Islet of Langerhans (tissue), 1 donor: ENCODE measurements at regions not wholly inside any gene's neighbourhood (a gene's known extent, or its start where the extent isn't known, plus 50 kb on each side); places are given as distances from the start of the nearest gene placed in this dataset.
"Not testable (repeated sequence)": the region's sequence is repeated elsewhere in the genome, so short reads cannot be mapped to it uniquely, and the experiment has no call there.

Experiments used
- FAIRE-seq: peaks from one replicate; lab custom pipeline; 2011; peaks lifted over from hg19 to GRCh38; lab: Jason Lieb, UNC

DNA sequence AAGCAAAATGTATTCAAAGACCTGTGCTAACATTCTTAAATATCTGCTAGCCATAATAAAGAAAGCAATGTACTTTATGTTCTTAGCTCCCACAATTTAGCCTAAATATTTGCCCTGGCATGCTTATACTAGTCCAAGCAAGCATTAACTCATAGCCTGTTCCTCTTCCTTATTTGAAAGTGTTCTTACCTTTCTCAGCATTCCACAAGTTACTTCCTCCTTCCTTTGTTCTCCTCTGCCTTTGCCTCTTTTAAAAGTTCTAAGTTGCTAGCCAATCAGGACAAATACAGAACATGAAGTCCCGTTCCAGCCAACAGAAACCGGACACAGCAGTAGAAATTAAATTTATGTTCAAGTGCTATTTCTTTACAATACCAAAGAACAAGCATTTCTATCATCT, 1154.6 kb upstream of the CELF4 start:
- FAIRE-seq: not testable (repeated sequence)

DNA sequence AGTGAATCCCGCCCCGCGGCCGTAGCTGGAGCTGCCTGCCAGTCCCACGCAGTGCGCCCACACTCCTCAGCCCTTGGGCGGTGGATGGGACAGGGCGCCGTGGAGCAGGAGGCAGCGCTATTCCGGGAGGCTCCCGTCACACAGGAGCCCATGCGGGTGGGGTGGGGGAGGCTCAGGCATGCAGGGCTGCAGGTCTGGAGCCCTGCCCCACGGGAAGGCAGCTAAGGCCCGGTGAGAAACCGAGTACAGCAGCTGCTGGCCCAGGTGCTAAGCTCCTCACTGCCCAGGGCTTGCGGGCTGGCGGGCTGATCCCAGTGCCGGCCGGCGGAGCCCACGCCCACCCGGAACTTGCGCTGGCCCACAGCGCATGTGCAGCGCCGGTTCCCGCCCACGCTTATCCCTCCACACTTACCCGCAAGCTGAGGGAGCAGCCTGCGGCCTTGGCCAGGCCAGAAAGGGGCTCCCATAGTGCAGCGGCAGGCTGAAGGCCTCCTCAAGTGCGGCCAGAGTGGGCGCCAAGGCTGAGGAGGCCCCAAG, 1152.8 kb upstream of the CELF4 start:
- no peak for FAIRE-seq

DNA sequence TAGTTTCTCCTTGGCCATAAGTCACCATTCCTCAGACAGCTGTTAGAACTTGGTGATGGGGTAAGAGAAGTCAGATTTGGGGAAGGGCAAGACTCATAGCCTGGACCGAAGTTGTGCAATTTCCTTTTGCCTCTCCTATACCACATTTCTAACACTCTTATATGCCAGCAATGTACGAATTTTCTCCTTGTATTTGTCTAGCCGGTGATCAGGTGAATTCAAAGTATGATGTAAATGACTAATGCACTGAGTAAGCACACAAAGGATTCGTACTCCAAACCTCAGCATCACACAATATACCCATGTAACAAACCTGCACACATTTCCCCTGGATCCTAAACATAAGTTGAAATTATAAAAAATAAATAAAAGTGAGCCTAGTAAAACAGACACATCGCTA, 1143.5 kb upstream of the CELF4 start:
- no peak for FAIRE-seq

DNA sequence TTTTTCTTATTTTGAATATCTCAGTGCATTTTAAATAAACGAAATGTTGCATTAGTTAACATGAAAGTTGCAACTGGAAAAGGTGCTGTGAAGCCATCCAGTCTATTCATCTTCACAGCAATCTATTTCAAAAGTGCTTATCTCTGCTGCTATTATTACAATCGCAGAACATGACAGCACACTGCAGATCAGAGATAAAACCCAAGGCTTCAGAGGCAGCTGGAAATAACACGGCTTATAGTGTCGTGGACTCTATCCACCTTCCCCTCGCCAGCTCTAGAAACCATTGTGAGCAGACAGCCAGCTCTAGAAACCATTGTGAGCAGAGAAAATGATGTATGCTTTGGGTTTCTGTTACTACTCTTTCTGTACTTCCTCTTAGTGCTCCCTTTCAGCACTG, 1140.8 kb upstream of the CELF4 start:
- FAIRE-seq: no peak

DNA sequence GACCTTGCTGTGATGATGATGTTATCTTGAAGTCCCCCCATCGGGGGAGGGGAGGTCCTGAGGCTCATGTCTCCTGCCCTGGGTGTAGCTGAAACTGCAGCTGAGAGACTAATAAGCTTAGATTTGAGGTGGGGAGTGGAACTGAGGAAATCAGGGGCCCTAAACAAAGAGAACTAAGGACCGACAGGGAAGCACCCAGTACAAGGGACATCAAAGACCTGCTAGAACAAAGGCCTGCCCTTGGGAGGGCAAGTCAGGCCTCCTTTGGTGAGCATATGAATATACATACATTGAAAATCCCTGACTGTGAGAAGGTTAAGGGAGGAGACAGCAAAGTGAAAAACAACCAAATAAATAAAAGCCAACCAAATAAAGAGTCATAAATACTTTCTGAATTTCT, 1132.5 kb upstream of the CELF4 start:
- FAIRE-seq: no peak

DNA sequence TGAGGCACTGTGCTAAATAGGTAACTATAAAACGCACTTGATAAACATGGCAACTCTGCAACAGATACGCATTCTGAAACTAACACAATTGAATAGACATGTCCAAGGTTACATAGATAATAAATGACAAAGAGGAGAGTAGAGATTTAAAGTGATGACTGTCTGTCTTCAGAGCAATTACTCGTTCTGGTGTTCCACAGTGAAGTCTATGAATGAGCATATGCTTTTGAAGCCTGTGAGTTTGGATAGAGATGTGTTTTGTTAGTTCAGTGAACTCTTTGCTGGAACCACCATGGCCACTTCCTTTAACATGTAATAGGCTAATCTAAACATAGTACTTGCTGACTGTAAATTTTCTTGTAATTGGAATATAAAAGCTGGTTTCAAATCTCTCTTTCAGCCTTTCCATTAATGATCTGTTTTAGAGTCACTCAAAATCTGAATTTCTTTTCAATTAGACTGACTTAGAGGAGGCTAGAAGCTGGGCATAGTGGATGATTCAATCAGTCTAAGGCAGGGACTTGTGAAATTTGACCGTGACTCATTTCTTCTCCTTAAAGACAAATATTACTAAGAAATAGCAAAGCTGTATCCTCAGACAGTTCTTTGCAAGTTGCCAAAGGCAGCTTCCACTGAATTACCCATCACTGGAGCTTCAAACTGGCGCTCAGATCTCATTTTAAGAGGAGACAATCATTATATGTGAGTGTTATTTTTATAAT, 1130.1 kb upstream of the CELF4 start:
- FAIRE-seq: no peak

DNA sequence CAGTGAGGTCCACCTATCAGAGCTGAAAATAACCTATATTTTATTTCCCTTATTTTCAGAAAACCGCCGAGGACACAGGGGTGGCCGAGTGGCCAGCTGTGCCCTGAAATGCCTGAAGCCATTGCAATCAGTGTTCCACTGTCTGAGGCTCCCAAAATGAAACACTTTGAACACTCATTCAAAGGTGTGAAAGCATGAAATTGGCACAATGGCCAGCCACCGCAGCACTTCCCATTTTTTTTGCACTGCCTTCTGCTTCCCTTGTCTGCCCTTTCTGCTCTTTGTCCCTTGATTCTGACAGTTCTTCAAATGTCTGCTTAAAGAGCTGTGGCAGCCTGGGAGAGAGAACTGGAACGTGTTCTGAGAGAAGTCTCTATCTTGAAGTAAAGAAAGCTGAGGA, 1127.5 kb upstream of the CELF4 start:
- FAIRE-seq: no peak

DNA sequence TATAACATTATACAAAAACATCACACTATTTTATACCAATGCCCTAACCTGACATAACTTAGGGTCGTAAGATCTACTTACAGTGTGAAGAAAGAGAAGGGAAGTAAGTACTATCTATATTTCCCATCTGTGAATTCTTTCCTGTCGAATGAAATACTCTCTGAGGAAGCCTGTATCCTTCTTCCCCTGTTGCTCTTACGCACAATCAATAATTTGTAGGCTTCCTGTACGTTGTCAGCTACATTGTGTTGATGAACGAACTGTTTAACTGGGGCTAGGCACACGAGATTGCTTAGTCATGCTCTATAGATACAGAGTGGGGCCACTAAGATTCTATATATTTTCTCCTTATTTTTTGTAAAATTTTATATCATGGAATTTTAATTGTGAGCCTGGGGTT, 1125.0 kb upstream of the CELF4 start:
- FAIRE-seq: no peak

DNA sequence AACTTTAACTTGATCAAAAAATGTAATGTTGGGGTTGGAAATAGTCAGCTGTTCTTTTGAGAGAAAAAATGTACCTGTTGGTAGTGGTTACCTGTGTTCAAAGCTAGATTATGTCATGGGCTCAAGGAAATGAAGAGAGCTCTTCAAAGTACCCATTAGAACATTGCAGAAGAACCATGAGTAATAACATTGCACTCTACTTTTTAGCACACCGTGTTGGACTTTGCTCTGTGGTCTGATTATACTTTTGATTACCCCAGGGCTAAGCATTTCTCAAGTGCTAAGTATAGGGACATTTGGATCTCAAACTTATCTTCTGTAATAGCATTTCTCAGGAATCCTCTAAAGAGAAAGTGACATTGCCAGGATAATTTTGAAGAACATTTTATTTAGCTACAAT, 1122.8 kb upstream of the CELF4 start:
- FAIRE-seq: no peak

DNA sequence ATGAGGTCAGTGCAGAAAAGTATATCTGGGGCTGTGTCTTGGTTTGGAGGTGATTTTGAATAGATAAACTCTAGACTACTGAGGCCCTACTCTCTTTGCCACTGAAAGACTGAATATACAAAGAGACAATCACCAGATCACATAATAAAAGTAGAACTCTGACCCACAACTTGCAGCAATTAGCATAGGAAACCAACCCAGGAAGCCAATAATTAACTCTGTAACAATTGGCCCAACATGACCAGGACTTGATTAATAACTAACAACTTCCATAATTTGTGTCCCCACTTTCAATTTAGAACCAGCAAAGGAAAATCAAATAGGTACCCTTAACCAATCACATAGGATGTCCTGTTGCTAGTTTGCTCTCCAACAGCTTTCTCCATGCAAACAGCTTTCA, 1104.9 kb upstream of the CELF4 start:
- FAIRE-seq: no peak

DNA sequence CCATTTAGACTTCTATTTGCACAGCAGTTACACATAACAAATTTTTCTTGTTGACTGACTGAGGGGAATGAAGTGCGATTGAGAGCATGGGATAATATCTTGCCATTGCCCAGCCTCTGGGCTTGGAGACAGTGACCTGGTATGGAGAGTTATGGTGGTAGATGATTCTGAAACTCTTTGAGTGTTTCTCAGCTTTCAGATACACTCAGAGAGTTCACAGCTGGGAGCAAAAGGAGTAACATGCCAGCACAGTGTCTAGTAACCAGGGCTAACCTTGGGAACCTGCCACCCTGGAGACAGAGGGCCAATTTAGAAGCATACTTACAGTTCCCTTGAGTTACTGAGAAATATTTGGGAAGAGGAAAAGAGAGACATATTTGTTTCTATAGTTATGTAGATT, 1099.3 kb upstream of the CELF4 start:
- no peak for FAIRE-seq

DNA sequence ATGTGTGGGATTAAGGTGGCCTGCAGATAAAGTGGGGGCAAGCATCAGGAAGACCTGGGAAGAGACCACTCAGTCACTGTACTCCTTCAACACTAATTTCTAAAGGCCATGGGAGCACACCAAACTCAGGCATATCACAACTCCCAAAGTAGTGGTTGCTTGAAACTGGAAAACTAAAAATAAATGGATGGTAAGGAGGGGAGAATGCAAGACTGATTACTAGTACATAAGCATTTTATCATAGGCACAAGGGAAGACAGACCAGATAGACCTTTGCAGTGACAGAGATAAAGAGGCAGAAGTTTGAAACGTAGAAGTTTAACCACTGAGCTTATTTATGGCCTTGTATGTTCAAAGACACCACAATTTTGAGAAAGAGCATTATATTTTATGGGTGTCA, 1098.1 kb upstream of the CELF4 start:
- FAIRE-seq: no peak

DNA sequence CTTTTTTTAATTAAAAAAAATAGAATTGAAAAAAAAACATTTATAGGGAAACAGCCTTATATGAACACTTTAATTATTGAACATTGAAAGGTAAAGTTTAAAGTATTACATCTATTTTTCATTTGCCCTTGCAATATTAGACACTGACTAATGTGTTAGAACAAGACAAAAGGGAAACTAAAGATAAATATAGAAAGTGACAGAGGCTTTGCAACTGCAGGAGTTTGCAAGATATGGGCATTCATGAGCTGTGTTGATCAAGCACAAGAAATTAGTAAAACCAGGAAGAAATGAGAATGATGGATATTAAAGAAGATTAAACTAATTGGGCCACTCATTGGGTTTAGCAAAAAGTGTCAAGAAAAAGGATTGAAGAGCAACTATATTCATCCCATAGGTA, 1097.7 kb upstream of the CELF4 start:
- no peak for FAIRE-seq

DNA sequence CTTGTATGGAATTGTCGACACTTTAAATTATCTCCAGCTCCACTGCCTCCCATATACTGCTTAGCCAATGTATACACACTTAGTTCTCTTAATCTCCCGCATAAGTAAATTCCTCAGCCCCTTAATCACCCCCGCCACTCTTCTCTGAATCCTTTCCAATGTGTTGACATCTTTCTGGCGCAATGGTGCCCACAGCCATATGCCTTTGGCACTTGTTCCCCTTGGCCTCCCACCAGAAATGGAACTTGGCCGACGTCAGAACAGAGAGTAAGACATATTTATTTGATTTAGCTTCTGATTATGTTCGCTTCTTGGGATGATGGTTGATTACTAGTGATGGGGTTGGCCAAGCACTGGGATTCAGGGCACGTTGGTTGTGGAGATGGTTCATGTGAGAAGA, 1089.3 kb upstream of the CELF4 start:
- no peak for FAIRE-seq

DNA sequence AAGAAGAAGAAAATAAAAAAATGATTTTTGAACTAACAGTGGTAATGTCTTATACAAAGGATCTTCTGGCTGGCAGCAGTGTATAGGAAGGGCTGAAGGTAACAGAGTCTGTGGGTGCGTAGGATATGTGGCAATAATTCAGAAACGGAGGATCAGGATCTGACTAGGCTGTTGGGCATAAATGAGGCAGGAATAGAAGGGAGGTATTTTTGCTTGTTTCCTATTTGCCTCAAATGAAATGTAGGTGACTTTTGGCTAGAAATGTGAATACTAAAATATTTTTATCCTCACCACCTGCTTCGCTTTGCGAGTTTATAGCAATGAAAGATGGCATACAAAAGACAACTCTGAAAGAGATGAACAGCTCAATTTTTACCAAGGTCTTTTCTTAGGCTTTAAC, 1086.1 kb upstream of the CELF4 start:
- no peak for FAIRE-seq

DNA sequence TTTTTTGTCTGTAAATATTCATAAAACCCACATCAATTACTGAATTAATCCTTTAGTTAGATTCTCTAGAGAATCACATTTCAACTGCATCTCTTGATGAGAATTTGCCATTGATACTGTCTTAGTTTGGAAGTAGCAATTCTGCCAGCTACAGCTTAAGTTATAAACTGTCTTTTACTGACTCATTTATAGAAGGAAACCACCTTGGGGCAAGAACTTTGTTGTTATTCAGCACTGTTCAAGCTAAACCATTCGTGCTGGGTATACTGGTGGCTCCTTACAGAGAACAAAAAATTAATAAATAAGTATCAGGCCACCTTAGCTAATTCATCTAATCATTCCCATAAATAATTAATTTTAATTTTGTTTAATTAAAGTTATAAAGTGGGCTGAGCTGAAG, 1082.6 kb upstream of the CELF4 start:
- FAIRE-seq: no peak

DNA sequence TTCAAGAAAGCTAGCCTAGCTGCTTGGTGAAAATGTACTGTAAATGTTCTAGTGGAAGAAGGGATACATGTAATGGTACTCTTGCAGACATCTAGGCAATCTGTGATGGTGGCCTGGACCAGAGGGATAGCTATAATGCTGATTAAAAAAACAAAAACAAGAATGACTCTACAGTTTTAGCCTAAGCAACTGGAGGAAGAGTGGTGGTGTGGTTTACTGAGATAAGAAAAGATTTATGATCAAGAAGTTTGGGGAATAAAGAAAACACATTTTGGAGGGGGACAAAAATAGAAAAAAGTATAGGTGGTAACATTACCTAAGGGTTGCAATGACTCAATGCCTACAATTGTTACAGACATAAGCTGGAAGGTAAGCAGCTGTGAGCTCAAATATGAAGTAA, 1080.7 kb upstream of the CELF4 start:
- FAIRE-seq: no peak

DNA sequence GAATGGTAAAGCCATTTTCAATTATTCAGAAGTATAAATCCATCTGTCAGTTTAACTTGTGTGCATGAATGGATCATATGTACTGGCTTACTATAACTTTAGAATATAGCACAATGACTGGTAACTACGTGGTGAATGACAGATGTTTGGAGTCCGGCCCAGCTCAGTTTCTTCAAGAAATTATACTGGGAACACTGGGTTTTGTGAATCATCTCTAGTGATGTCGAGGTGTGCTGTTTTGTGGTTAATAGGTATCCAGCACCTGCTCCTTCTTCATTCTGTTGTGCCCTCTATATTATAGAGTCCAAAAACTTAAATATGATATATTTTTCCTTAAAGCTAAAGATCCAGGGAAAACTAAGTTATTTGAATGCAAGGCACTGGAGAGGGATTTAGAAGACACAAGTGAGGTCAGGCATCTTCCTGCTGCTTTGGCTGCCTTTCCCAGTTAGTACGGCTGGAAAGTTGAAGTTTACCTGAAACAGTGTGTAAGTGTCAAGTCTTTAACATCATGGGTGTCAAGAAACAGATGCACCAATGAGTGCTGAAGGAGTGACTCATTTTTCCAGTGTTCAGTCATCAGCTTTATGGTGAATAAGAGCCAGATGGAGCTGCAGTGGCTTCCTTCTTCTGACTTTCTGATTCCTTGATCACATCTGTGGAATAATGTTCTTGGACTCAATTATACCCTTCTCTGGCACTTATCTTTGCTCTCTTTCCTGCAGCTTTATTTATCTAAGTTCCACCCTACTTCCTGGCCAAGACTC, 1079.5 kb upstream of the CELF4 start:
- FAIRE-seq: no peak

DNA sequence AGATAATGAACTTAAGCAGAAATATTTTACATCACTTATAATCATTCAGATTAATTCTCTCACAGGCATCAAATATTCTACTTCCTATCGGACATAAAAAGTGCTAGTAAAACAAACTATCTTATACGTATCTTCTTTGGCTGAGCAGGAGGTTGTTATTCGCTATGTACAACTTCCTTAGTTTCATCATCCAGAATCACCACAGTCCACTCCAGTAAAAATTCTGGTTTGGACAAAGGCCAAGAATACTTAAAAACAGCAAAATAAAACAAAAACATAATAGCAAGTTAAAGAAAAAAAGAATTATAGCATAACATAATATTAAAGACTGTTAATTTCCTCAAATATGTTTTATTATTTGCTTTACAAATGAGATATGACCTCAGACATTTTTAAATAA, 1077.1 kb upstream of the CELF4 start:
- FAIRE-seq: no peak

DNA sequence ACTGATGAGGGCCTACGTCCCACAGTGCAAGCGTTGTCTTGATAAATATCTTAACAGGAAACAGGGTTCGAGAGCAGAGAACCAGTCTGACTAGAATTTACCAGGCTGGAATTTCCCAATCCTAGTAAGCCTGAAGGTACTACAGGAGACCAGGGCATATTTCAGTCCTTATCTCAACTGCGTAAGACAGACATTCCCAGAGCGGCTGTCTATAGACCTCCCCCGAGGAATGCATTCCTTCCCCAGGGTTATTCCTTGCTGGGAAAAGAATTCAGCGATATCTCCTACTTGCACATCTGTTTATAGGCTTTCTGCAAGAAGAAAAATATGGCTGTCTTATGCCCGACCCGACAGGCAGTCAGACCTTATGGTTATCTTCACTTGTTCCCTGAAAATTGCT, 1074.1 kb upstream of the CELF4 start:
- not testable (repeated sequence) for FAIRE-seq

DNA sequence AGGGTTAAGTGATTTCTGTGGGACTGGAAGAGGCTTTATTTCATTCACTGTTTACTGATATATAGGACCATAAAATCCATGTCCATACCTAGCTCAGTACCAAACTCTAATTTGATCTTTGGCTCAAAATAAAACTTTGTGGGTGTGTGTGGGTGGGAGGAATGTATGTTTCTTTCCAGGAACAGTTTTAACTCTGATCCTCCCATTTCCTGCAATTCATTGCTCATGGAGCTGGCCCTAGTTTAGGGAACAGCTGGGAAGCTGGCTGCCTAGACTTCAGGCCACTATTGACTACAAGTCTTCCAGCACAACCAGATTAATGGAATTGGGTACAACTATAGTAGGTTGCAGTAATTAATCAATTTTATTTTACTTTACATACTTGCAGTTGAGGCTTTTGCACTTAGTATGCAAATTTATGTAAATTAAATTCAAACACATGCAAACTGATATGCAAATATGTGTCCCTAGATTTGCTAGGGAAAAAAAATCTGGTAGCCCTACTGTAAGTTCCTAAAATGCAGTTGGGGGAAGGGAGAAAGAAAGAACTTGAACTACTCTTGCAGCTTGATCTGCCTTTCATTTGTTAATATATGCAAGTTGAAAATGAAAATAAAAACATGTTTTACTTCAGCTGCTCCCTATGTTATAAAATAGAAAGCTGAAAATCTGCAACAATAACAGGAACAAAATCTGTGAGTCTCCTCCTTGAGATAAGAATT, 1070.3 kb upstream of the CELF4 start:
- FAIRE-seq: no peak

DNA sequence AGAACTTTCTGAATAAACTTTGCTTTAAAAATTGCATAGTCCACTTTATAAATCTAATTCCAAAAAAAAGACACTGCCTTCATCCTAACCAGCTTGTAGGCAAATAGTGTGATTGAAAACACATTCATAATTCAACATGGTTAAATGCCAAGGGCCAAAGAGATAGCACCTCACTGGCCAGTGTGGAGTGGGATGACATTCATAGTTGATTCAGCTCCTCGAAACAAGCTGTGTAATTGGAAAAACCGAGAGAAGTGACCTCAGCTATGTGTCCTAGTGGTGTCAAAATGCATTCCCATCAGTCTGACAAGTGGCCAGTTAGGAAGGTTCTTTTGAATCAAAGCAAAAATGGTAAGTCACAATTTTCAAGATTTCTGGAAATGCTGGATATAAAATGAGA, 1068.5 kb upstream of the CELF4 start:
- no peak for FAIRE-seq

DNA sequence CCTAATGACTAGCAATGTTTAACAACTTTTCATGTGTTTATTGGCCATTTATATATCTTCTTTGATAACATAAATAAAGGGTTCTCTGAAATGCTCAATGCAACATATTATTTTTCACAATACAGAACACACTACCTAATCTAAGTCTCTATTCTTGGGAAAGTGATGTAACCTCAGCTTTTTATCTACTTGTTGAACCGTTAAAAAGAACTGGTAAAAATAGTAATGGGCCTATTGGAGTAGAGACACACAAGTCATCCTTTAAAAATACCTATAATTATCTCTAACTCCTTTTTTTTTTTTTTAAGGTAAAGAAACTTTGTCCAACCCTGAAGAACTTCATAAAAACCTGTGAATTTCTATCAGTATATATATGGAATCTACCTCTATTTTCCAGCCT, 1067.7 kb upstream of the CELF4 start:
- FAIRE-seq: no peak
